AG04450 (cell line): ENCODE measurements at regions not wholly inside any gene's neighbourhood (a gene's known extent, or its start where the extent isn't known, plus 50 kb on each side); places are given as distances from the start of the nearest gene placed in this dataset.
"Not testable (repeated sequence)": the region's sequence is repeated elsewhere in the genome, so short reads cannot be mapped to it uniquely, and the experiment has no call there.

ENCODE experiments used
- CTCF ChIA-PET: fragments of 300-600, 350-600 bp; formaldehyde crosslinking; extraction: SDS; loops from one replicate; lab custom pipeline; 2022; ENCODE audit warnings: antibody characterized with exemption, inconsistent platforms; lab: Charles Lee
- POLR2A ChIA-PET: fragments of 350-600 bp; formaldehyde crosslinking; extraction: SDS; loops from one replicate; lab custom pipeline; 2021; ENCODE audit warnings: antibody characterized with exemption, inconsistent platforms; lab: Yijun Ruan, JAX
- DNase-seq: peaks from one replicate; pipeline ENCODE4 v3.0.0-alpha.2; 2011; ENCODE audit warnings: low read depth, low spot score
- H3K27ac ChIP-seq: one replicate; pipeline ENCODE4 v1.5.1; 2012; ENCODE audit warnings: low read depth, low read length, control low read depth
- H3K27me3 ChIP-seq: one replicate; pipeline ENCODE4 v1.6.0; 2012; ENCODE audit warnings: low read length; ENCODE audit not compliant: control insufficient read depth, insufficient read depth
- H3K4me3 ChIP-seq: 2 replicates; pipeline ENCODE4 v1.5.1; 2011; ENCODE audit warnings: mild to moderate bottlenecking, low read depth, low read length, control low read depth
- H3K9me3 ChIP-seq: 2 replicates; pipeline ENCODE4 v1.5.1; 2012; ENCODE audit warnings: low read length; ENCODE audit not compliant: control insufficient read depth, insufficient read depth
- CTCF ChIP-seq: IDR thresholded peaks from 2 replicates; pipeline ENCODE4 v1.5.1; 2011; ENCODE audit warnings: low read depth, low read length, control low read depth, inconsistent platforms

- POLR2A ChIA-PET = no interaction called here
- H3K27me3 ChIP-seq = no peaks in the 10 kb centered on the region
- no peak for TF ChIP-seq CTCF
- DNase-seq = no peak
- no peak overlapping the region for H3K27ac ChIP-seq
- no peak overlapping the region for H3K4me3 ChIP-seq
- CTCF ChIA-PET = interaction anchor here (0.7 kb wide), 1 partner anchor 22 kb away, joined by 3 read pairs; no protein-coding TSS in a partner anchor
- H3K9me3 ChIP-seq = peaks cover 19% of the 10 kb centered on the region
Observed at GRCh38 chr22:34416022-34416860, 496.0 kb upstream of the LARGE1 start.

- POLR2A ChIA-PET, H3K27me3 ChIP-seq, H3K4me3 ChIP-seq, CTCF ChIA-PET, H3K27ac ChIP-seq, DNase-seq: not testable (repeated sequence)
- peaks cover 10% of the 10 kb centered on the region for H3K9me3 ChIP-seq
Observed at GRCh38 chr22:34422948-34423347, 502.7 kb upstream of the LARGE1 start.

GRCh38 chr22:34427436-34427835 lies 507.2 kb upstream of the LARGE1 start:
- POLR2A ChIA-PET = no interaction called here
- Histone ChIP-seq H3K9me3 (peaks cover 19% of the 10 kb centered on the region; the same call in 1 of the 2 replicates), H3K4me3 (no peak overlapping the region), H3K27me3 (no peaks in the 10 kb centered on the region), H3K27ac (no peak overlapping the region)
- DNase-seq = no peak
- TF ChIP-seq CTCF = no peak
- CTCF ChIA-PET = no interaction called here

- H3K27ac ChIP-seq = no peak overlapping the region
- H3K9me3 ChIP-seq = peaks cover 22% of the 10 kb centered on the region; the same call in 1 of the 2 replicates
- H3K4me3 ChIP-seq = no peak overlapping the region
- DNase-seq = no peak
- no peak for TF ChIP-seq CTCF
- POLR2A ChIA-PET = no interaction called here
- CTCF ChIA-PET = no interaction called here
- H3K27me3 ChIP-seq = no peaks in the 10 kb centered on the region
Observed at GRCh38 chr22:34427841-34428240, 507.6 kb upstream of the LARGE1 start.

- Histone ChIP-seq H3K27me3 (no peaks in the 10 kb centered on the region), H3K9me3 (peaks cover 24% of the 10 kb centered on the region; the same call in 1 of the 2 replicates), H3K27ac (no peak overlapping the region), H3K4me3 (no peak overlapping the region)
- ChIA-PET CTCF (no interaction called here), POLR2A (no interaction called here)
- no peak for TF ChIP-seq CTCF
- DNase-seq = no peak
Observed at GRCh38 chr22:34429314-34429713, 509.0 kb upstream of the LARGE1 start.
